Natural killer cell treated with Interleukin-12 subunit alpha and Interleukin-12 subunit beta and Interleukin-15 and Interleukin-18, amount 100 ng/mL, for 72 hours (primary cell): ENCODE measurements at regions not wholly inside any gene's neighbourhood (a gene's known extent, or its start where the extent isn't known, plus 50 kb on each side); places are given as distances from the start of the nearest gene placed in this dataset.
"Not testable (repeated sequence)": the region's sequence is repeated elsewhere in the genome, so short reads cannot be mapped to it uniquely, and the experiment has no call there.

Experiments
- ATAC-seq, 2 donors: fragments of 150-1000 bp; cut with Tn5 transposase in 1 of 2; sonication (Bioruptor Pico), chemical (Tn5 transposase) in 1 of 2; 2 replicates each; pipeline ENCODE4 v1.10.0; 2021
- DNase-seq: peaks from one replicate; pipeline ENCODE4 v3.0.0; 2022; ENCODE audit warnings: low spot score
- H3K27ac Mint-ChIP-seq, 2 donors: 1 replicate in 1 of 2; 2 replicates in 1 of 2; pipeline ENCODE4 v1.8.0; 2022; ENCODE audit warnings: mixed read lengths in 2 of 2, mild to moderate bottlenecking in 1 of 2, moderate library complexity in 1 of 2
- H3K27me3 Mint-ChIP-seq, 2 donors: 1 replicate in 1 of 2; 2 replicates in 1 of 2; pipeline ENCODE4 v1.8.0; 2022; ENCODE audit warnings: mixed read lengths in 2 of 2
- H3K36me3 Mint-ChIP-seq: one replicate; pipeline ENCODE4 v1.8.0; 2022; ENCODE audit warnings: mixed read lengths
- H3K4me1 Mint-ChIP-seq, 2 donors: 1 replicate in 1 of 2; 2 replicates in 1 of 2; pipeline ENCODE4 v1.8.0; 2022; ENCODE audit warnings: low read depth in 2 of 2, mixed read lengths in 2 of 2, mild to moderate bottlenecking in 1 of 2
- H3K4me3 Mint-ChIP-seq: one replicate; pipeline ENCODE4 v1.8.0; 2022; ENCODE audit warnings: mixed read lengths
- H3K9me3 Mint-ChIP-seq: 2 replicates; pipeline ENCODE4 v1.8.0; 2022; ENCODE audit warnings: mixed read lengths

DNA sequence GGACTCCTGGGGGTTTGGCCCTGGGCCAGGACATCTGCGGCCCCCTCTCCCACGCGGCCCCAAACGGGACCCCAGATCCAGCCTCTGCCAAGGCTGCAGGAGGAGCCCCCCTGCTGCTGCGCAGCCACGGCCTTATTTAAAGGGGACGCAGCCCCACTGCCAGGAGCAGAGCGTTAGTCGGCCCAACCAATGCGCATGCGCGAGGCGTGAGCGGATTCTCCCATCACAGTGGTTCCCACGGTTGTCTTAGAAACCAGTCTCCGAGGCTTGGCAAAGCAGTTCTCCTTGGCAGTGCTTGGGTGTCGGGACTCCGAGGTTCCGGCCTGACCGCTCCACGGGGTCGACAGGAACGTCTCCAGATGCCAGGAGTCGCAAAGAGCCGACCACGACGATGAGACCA, 288.3 kb upstream of the ZNF337 start:
- Mint-ChIP-seq H3K4me1 (peaks cover 41 to 54% of the 10 kb centered on the region in 2 donors), H3K9me3 (no peaks in the 10 kb centered on the region), H3K27me3 (peaks cover 3 to 6% of the 10 kb centered on the region in 2 donors), H3K4me3 (no peak overlapping the region), H3K36me3 (no peaks in the 10 kb centered on the region), H3K27ac (peak overlapping the region in 1 of 2 donors; percentile 21)
- DNase-seq (peak; percentile 65), ATAC-seq (peak; percentile 41 to 52)

DNA sequence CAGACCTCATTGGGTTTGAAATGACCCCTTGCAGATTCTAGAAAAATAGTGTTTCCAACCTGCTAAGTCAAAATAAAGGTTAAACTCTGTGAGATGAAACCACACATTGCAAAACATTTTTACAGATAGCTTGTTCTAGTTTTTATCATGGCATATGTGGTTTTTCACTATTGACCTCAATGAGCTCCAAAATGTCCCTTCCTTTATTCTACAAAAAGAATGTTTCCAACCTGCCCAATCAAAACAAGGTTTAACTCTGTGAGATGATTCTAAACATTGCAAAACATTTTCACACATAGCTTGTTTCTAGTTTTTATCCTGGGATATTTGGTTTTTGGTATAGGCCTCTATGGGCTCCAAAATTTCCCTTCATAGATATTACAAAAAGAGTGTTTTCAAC, 286.0 kb upstream of the ZNF337 start:
- H3K27me3 Mint-ChIP-seq, DNase-seq, H3K36me3 Mint-ChIP-seq, H3K9me3 Mint-ChIP-seq, ATAC-seq: not testable (repeated sequence)
- Mint-ChIP-seq H3K4me1 (peaks cover 40 to 49% of the 10 kb centered on the region in 2 donors), H3K27ac (peak overlapping the region; percentile 46 to 70), H3K4me3 (peak overlapping the region; percentile 43)

DNA sequence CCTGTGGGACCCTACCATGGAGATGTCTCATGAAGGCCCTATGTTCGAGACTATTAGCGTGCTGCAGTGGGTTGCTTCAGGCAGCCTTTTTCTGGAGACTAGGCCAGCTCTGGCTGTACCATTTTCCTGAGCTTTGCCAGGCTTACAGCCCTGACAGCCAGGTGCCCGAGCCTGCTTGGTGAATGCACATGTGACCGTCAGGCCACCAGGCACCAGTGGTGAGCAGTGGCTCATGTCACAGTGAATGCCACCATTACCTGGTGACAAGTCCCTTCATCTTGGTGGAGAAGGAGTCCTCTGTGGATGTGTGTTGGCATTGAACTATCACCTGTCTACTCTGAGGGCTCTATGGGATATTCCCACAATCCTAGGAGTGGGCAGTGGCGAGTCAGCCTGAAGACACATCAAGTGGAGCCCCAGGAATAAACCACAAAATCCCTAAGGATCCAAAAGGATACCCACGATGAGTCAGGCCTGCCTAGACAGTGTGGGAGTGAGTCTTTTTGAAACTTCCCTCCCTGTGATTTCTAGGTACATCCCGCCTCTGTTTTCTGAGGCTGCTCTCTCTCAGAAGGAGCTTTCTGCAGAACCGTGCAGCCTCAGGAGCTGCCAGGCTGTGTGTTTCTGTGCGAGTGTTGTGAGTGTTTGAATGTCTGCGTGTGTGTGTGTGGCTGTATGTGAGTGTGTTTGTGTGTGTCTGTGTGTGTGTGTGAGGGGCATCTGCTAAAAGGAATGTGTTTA, 282.0 kb upstream of the ZNF337 start:
- not testable (repeated sequence) for ATAC-seq, H3K27ac Mint-ChIP-seq, DNase-seq, H3K36me3 Mint-ChIP-seq, H3K27me3 Mint-ChIP-seq, H3K4me3 Mint-ChIP-seq, H3K9me3 Mint-ChIP-seq
- peaks cover 24 to 27% of the 10 kb centered on the region in 2 donors for H3K4me1 Mint-ChIP-seq

DNA sequence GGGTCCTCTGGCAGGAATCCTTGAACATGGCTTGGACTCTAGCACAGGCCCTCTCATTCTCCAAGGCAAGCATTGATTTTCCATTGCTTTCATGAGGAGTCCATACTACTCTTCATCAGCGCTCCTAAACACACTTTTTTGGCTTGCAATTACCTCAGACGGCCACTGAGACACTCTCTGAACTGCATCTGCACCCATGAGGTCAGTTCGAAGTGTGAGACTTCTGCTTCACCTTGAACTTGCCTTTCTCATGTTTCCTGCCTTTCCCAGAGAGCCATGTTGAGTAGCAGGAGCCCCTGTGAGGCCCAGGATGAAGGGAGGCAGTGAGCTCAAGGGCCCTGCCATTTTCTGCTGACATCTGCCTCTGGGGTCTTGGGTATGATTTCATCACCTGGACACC, 279.2 kb upstream of the ZNF337 start:
- not testable (repeated sequence) for DNase-seq, ATAC-seq, H3K27ac Mint-ChIP-seq

DNA sequence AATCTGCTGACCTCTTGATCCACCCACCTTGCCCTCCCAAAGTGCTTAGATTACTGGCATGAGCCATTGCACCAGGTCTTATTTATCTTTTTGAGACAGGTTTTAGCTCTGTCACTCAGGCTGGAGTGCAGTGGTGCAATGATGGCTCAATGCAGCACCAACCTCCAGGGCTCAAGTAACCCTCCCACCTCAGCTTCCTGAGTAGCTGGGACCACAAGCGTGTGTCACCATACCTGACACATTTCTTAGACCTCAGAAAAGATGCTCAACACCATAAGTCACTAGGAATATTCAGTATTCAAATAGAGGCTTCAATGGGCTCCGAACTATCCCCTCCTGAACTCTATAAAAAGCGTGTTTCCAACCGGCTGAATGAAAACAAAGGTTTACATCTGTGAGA, 268.6 kb upstream of the ZNF337 start:
- H3K4me1 Mint-ChIP-seq, H3K27me3 Mint-ChIP-seq, H3K4me3 Mint-ChIP-seq, DNase-seq, H3K9me3 Mint-ChIP-seq, ATAC-seq, H3K36me3 Mint-ChIP-seq, H3K27ac Mint-ChIP-seq: not testable (repeated sequence)

More for the DNA sequence above, 279.2 kb upstream of the ZNF337 start:
- not testable (repeated sequence) for H3K36me3 Mint-ChIP-seq, H3K9me3 Mint-ChIP-seq, H3K4me3 Mint-ChIP-seq, H3K27me3 Mint-ChIP-seq
- peaks cover 8 to 12% of the 10 kb centered on the region in 2 donors for H3K4me1 Mint-ChIP-seq

DNA sequence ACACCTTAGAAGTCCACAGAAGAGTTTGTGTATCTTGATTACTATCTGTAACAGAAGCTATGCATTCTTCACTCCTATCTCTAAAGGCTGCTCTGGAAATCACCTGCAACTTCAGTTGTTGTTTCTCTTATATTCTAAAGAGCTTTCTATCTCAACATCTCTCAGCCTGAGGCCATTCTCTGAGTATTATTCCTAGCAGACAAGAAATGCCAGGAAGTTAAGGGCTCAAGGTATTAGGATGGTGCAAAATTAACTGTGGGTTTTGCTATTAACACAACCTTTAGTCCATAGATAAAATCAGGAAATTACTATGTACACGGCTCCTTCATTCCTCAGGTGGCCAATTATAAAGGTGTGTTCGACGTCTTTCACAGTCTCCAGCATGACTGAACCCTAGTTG, 257.2 kb upstream of the ZNF337 start:
- not testable (repeated sequence) for ATAC-seq, DNase-seq, H3K4me1 Mint-ChIP-seq, H3K27ac Mint-ChIP-seq, H3K4me3 Mint-ChIP-seq, H3K36me3 Mint-ChIP-seq, H3K9me3 Mint-ChIP-seq
- H3K27me3 Mint-ChIP-seq: peaks cover 18 to 26% of the 10 kb centered on the region in 2 donors

DNA sequence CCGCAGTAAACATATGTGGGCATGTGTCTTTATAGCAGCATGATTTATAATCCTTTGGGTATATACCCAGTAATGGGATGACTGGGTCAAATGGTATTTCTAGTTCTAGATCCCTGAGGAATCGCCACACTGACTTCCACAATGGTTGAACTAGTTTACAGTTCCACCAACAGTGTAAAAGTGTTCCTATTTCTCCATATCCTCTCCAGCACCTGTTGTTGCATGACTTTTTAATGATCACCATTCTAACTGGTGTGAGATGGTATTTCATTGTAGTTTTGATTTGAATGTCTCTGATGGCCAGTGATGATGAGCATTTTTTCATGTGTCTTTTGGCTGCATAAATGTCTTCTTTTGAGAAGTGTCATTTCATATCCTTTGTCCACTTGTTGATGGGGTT, 238.6 kb upstream of the ZNF337 start:
- not testable (repeated sequence) for ATAC-seq, DNase-seq, H3K4me1 Mint-ChIP-seq, H3K36me3 Mint-ChIP-seq, H3K4me3 Mint-ChIP-seq, H3K9me3 Mint-ChIP-seq, H3K27ac Mint-ChIP-seq
- peaks cover 13 to 15% of the 10 kb centered on the region in 2 donors for H3K27me3 Mint-ChIP-seq

DNA sequence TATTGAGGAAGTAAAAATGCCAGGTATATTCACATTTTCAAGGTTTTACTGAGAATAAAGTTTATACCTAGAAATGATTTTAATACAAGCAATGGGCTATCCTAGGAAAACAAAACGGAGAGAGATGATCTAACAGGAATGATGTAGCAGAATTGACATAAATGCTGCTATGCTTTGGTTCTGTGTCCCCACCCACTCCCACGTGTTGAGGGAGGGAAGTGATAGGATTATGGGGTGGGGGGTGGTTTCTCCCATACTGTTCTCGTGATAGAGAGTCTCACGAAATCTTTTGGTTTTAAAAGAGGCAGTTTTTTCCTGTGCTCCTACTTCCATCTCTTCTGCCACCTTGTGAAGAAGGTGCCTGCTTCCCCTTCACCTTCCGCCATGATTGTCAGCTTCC, 236.2 kb upstream of the ZNF337 start:
- H3K9me3 Mint-ChIP-seq: not testable (repeated sequence)

DNA sequence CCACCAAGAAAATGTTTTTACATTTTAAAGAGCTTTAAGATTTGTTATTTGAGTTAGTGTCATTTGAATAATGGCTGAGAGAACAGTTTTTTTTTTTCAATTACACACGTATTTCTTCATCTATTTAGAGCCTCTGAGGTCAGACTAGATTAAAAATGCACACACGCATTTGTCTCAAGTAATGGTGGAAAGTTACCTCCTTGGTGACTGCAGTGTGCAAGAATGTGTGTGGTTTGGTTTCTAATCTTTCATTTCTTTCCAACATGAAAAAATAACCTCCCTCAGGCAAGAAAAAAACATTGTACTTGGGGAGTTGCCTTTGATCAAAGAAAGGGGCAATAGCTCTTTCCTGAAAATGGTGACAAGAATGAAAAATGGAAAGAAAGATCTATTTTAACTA, 235.5 kb upstream of the ZNF337 start:
- not testable (repeated sequence) for H3K36me3 Mint-ChIP-seq, H3K4me3 Mint-ChIP-seq, H3K27me3 Mint-ChIP-seq, ATAC-seq, H3K27ac Mint-ChIP-seq, DNase-seq, H3K4me1 Mint-ChIP-seq, H3K9me3 Mint-ChIP-seq

More for the DNA sequence above, 236.2 kb upstream of the ZNF337 start:
- H3K4me3 Mint-ChIP-seq, H3K36me3 Mint-ChIP-seq, H3K4me1 Mint-ChIP-seq, ATAC-seq, DNase-seq, H3K27me3 Mint-ChIP-seq, H3K27ac Mint-ChIP-seq: not testable (repeated sequence)

DNA sequence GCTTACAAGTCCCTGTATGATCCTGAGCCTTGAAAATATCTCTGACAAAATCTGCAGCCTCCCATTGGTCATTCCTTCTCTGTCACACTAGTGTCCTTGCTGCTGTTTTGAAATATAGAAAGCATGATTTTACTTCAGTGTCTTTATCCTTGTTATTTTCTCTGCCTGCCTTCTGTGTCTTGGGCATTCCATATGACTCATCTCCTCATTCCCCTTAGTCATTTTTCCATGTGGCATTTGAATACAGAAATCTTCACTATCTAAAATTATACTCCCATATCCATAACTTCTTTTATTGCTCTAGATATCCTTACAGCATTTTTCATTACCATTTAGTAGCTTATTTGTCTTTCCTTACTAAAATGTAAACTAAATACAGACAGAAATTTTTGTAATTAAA, 205.7 kb upstream of the ZNF337 start:
- H3K4me3 Mint-ChIP-seq, H3K36me3 Mint-ChIP-seq, H3K4me1 Mint-ChIP-seq, DNase-seq, H3K27ac Mint-ChIP-seq, ATAC-seq, H3K9me3 Mint-ChIP-seq: not testable (repeated sequence)
- peaks cover 2 to 17% of the 10 kb centered on the region in 2 donors for H3K27me3 Mint-ChIP-seq

DNA sequence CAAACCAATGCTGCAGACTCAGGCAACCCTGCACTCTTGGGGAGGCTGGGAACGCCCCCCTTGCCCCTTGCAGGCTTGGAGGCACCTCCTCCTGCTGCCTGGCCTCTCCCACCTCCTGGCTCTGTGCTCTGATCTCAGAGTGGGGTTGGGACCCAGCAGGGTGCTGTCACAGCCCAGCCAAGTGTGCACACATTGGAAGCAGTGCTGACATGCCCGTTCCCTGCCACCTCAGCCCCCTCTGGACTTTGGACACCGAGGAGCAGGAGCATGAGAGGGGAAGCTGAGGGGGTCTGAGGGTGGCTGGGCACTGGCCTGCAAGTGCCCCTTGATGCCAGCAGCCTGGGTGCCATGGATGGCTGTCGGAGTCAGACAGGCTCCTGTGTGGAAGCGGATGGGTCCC, 202.0 kb upstream of the ZNF337 start:
- DNase-seq, H3K4me3 Mint-ChIP-seq, H3K4me1 Mint-ChIP-seq, H3K27me3 Mint-ChIP-seq, H3K27ac Mint-ChIP-seq, H3K36me3 Mint-ChIP-seq, H3K9me3 Mint-ChIP-seq, ATAC-seq: not testable (repeated sequence)

DNA sequence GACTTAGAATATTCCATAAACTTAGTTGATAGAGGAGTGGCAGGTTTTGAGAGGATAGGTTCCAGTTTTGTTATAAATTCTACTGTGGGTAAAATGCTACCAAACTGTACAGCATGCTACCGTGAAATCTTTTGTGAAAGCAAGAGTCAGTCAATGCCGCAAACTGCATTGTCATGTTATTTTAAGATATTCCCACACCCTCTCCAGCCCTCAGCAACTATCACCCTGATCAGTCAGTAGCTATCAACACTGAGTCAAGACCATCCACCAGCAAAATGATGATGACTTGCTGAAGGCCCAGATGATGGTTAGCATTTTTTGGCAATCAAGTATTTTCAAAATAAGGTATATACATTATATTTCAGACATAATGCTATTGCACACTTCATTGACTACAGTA, 182.4 kb upstream of the ZNF337 start:
- not testable (repeated sequence) for DNase-seq, H3K4me3 Mint-ChIP-seq, ATAC-seq, H3K36me3 Mint-ChIP-seq, H3K4me1 Mint-ChIP-seq, H3K27ac Mint-ChIP-seq, H3K9me3 Mint-ChIP-seq
- H3K27me3 Mint-ChIP-seq: peaks cover 7 to 17% of the 10 kb centered on the region in 2 donors

DNA sequence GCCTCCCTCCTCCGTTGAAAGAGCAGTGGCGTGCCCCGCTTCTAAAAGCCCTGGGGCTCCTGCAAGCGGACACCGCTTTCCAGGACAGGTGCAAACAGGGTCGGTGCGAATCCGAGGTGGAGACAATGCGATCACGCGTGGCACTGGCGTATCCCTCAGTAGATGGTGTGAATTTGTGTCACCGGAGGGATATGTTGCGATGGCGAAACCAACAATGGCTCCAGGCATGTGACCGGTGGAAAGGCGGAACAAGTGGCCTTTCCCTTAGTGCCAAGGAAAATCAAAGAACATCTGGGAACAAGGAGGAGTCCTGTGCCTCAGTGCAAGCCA, 172.0 kb upstream of the ZNF337 start:
- H3K9me3 Mint-ChIP-seq, H3K27ac Mint-ChIP-seq, H3K36me3 Mint-ChIP-seq, DNase-seq, ATAC-seq: not testable (repeated sequence)
- peak overlapping the region; percentile 45 for H3K4me3 Mint-ChIP-seq
- H3K4me1 Mint-ChIP-seq: peaks cover 27 to 36% of the 10 kb centered on the region in 2 donors
- peaks cover 43 to 46% of the 10 kb centered on the region in 2 donors for H3K27me3 Mint-ChIP-seq

DNA sequence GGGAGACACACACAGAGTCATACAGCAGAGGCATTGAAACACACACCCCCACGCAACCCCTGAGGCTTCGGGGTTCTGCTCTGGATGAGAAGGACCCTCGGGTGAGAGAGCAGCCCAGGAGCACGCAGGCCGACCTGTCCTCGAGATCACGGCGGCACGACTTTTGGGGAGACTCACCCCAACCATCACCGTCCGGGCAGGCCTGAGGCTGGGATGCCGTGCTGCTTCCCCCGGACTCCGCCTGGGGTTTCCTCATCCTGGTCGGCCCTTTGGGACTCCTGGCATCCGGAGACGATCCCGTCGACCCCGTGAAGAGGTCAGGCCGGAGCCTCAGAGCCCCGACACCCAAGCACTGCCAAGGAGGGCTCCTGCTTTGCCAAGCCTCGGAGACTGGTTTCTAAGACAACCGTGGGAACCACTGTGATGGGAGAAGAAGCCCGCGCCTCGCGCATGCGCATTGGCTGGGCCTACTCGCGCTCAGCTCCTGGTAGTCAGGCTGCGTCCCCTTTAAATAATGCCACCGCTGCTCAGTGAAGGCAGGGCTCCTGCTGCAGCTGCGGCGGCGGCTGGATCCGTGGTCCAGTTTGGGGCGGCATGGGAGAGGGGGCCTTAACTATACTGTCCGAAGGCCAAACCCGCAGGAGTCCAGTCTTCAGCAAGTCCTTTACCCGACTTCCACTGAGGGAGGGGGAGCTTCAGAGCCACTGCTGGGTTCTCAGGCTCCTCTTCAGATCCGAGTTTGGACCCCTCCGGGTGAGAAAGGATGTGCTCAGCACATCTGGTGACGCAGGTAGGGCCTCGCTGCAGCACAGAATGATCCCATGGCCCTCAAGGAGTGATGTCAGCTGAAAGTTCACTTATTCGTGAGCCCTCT, 171.4 kb upstream of the ZNF337 start:
- Mint-ChIP-seq H3K36me3 (no peaks in the 10 kb centered on the region), H3K4me1 (peaks cover 29 to 39% of the 10 kb centered on the region in 2 donors), H3K27ac (no peak overlapping the region), H3K9me3 (no peaks in the 10 kb centered on the region), H3K4me3 (peak overlapping the region; percentile 45), H3K27me3 (peaks cover 41 to 46% of the 10 kb centered on the region in 2 donors)
- DNase-seq (no peak), ATAC-seq (peak; percentile 83 to 88)
